ENCODE measurements at regions not wholly inside any gene's neighbourhood (a gene's known extent, or its start where the extent isn't known, plus 50 kb on each side); places are given as distances from the start of the nearest gene placed in this dataset.

- DNase-seq: no peak
- Mint-ChIP-seq H3K36me3 (ENCODE audit: low read depth) (no peaks in the 10 kb centered on the region), H3K27ac (no peak overlapping the region), H3K4me3 (no peak overlapping the region), H3K9me3 (peaks cover 10% of the 10 kb centered on the region), H3K27me3 (no peaks in the 10 kb centered on the region), H3K4me1 (no peaks in the 10 kb centered on the region)
- ATAC-seq: no peak
Observed at GRCh38 chr21:16642353-16642752, 870.5 kb upstream of the CXADR start.

GRCh38 chr21:16644685-16645084 lies 868.2 kb upstream of the CXADR start:
- Mint-ChIP-seq H3K27ac (no peak overlapping the region), H3K36me3 (ENCODE audit: low read depth) (no peaks in the 10 kb centered on the region), H3K27me3 (no peaks in the 10 kb centered on the region), H3K9me3 (peaks cover 11% of the 10 kb centered on the region), H3K4me3 (no peak overlapping the region), H3K4me1 (no peaks in the 10 kb centered on the region)
- DNase-seq (no peak), ATAC-seq (no peak)

- H3K4me1 Mint-ChIP-seq: no peaks in the 10 kb centered on the region
- no peak for DNase-seq
- no peak for ATAC-seq
- no peak overlapping the region for H3K27ac Mint-ChIP-seq
- no peaks in the 10 kb centered on the region for H3K36me3 Mint-ChIP-seq (ENCODE audit: low read depth)
- H3K4me3 Mint-ChIP-seq: no peak overlapping the region
- peaks cover 8% of the 10 kb centered on the region for H3K9me3 Mint-ChIP-seq
- H3K27me3 Mint-ChIP-seq: no peaks in the 10 kb centered on the region
Observed at GRCh38 chr21:16650714-16651366, 862.0 kb upstream of the CXADR start.

GRCh38 chr21:16651956-16652355 lies 860.9 kb upstream of the CXADR start:
- Mint-ChIP-seq H3K36me3 (ENCODE audit: low read depth) (no peaks in the 10 kb centered on the region), H3K4me3 (no peak overlapping the region), H3K27me3 (no peaks in the 10 kb centered on the region), H3K4me1 (no peaks in the 10 kb centered on the region), H3K27ac (no peak overlapping the region), H3K9me3 (peaks cover 10% of the 10 kb centered on the region)
- DNase-seq (no peak), ATAC-seq (no peak)

- DNase-seq (no peak), ATAC-seq (no peak)
- no peaks in the 10 kb centered on the region for H3K4me1 Mint-ChIP-seq
- H3K4me3 Mint-ChIP-seq: no peak overlapping the region
- no peaks in the 10 kb centered on the region for H3K27me3 Mint-ChIP-seq
- peaks cover 3% of the 10 kb centered on the region for H3K9me3 Mint-ChIP-seq
- no peak overlapping the region for H3K27ac Mint-ChIP-seq
- no peaks in the 10 kb centered on the region for H3K36me3 Mint-ChIP-seq (ENCODE audit: low read depth)
Observed at GRCh38 chr21:16663436-16663835, 849.4 kb upstream of the CXADR start.

GRCh38 chr21:16667395-16667794 lies 845.4 kb upstream of the CXADR start:
- no peak for ATAC-seq
- DNase-seq: no peak
- Mint-ChIP-seq H3K4me1 (no peaks in the 10 kb centered on the region), H3K9me3 (peaks cover 3% of the 10 kb centered on the region), H3K27me3 (no peaks in the 10 kb centered on the region), H3K4me3 (no peak overlapping the region), H3K36me3 (ENCODE audit: low read depth) (no peaks in the 10 kb centered on the region), H3K27ac (no peak overlapping the region)

- no peak for DNase-seq
- no peak for ATAC-seq
- no peaks in the 10 kb centered on the region for H3K27me3 Mint-ChIP-seq
- H3K9me3 Mint-ChIP-seq: peaks cover 7% of the 10 kb centered on the region
- H3K4me3 Mint-ChIP-seq: no peak overlapping the region
- no peaks in the 10 kb centered on the region for H3K36me3 Mint-ChIP-seq (ENCODE audit: low read depth)
- no peak overlapping the region for H3K27ac Mint-ChIP-seq
- no peaks in the 10 kb centered on the region for H3K4me1 Mint-ChIP-seq
Observed at GRCh38 chr21:16674949-16675348, 837.9 kb upstream of the CXADR start.

GRCh38 chr21:16676391-16676790 lies 836.5 kb upstream of the CXADR start:
- no peak overlapping the region for H3K4me3 Mint-ChIP-seq
- DNase-seq: no peak
- H3K27ac Mint-ChIP-seq: no peak overlapping the region
- no peaks in the 10 kb centered on the region for H3K36me3 Mint-ChIP-seq (ENCODE audit: low read depth)
- peaks cover 7% of the 10 kb centered on the region for H3K9me3 Mint-ChIP-seq
- no peak for ATAC-seq
- H3K4me1 Mint-ChIP-seq: no peaks in the 10 kb centered on the region
- H3K27me3 Mint-ChIP-seq: no peaks in the 10 kb centered on the region

GRCh38 chr21:16678429-16679160 lies 834.2 kb upstream of the CXADR start:
- no peak for DNase-seq
- H3K4me1 Mint-ChIP-seq: no peaks in the 10 kb centered on the region
- no peaks in the 10 kb centered on the region for H3K27me3 Mint-ChIP-seq
- no peaks in the 10 kb centered on the region for H3K36me3 Mint-ChIP-seq (ENCODE audit: low read depth)
- peaks cover 7% of the 10 kb centered on the region for H3K9me3 Mint-ChIP-seq
- no peak overlapping the region for H3K4me3 Mint-ChIP-seq
- no peak for ATAC-seq
- H3K27ac Mint-ChIP-seq: no peak overlapping the region

GRCh38 chr21:16695074-16695473 lies 817.8 kb upstream of the CXADR start:
- no peaks in the 10 kb centered on the region for H3K36me3 Mint-ChIP-seq (ENCODE audit: low read depth)
- peaks cover 21% of the 10 kb centered on the region for H3K9me3 Mint-ChIP-seq
- DNase-seq (no peak), ATAC-seq (no peak)
- H3K27me3 Mint-ChIP-seq: no peaks in the 10 kb centered on the region
- H3K27ac Mint-ChIP-seq: no peak overlapping the region
- no peaks in the 10 kb centered on the region for H3K4me1 Mint-ChIP-seq
- no peak overlapping the region for H3K4me3 Mint-ChIP-seq

- H3K27ac Mint-ChIP-seq: no peak overlapping the region
- H3K4me1 Mint-ChIP-seq: no peaks in the 10 kb centered on the region
- ATAC-seq (no peak), DNase-seq (no peak)
- no peaks in the 10 kb centered on the region for H3K36me3 Mint-ChIP-seq (ENCODE audit: low read depth)
- peaks cover 9% of the 10 kb centered on the region for H3K9me3 Mint-ChIP-seq
- H3K4me3 Mint-ChIP-seq: no peak overlapping the region
- no peaks in the 10 kb centered on the region for H3K27me3 Mint-ChIP-seq
Observed at GRCh38 chr21:16707274-16707673, 805.6 kb upstream of the CXADR start.

- Mint-ChIP-seq H3K4me3 (no peak overlapping the region), H3K27me3 (no peaks in the 10 kb centered on the region), H3K27ac (no peak overlapping the region), H3K36me3 (ENCODE audit: low read depth) (no peaks in the 10 kb centered on the region), H3K4me1 (no peaks in the 10 kb centered on the region), H3K9me3 (peaks cover 9% of the 10 kb centered on the region)
- no peak for DNase-seq
- ATAC-seq: no peak
Observed at GRCh38 chr21:16708101-16708835, 804.6 kb upstream of the CXADR start.

- Mint-ChIP-seq H3K9me3 (peaks cover 9% of the 10 kb centered on the region), H3K27ac (no peak overlapping the region), H3K36me3 (ENCODE audit: low read depth) (no peaks in the 10 kb centered on the region), H3K4me1 (no peaks in the 10 kb centered on the region), H3K27me3 (no peaks in the 10 kb centered on the region), H3K4me3 (no peak overlapping the region)
- no peak for ATAC-seq
- DNase-seq: no peak
Observed at GRCh38 chr21:16709866-16710550, 802.8 kb upstream of the CXADR start.

- H3K27ac Mint-ChIP-seq: no peak overlapping the region
Observed at GRCh38 chr21:16711757-16712156, 801.1 kb upstream of the CXADR start.

More at GRCh38 chr21:16711757-16712156, 801.1 kb upstream of the CXADR start:
- Mint-ChIP-seq H3K4me1 (no peaks in the 10 kb centered on the region), H3K9me3 (peaks cover 5% of the 10 kb centered on the region), H3K4me3 (no peak overlapping the region), H3K27me3 (no peaks in the 10 kb centered on the region), H3K36me3 (ENCODE audit: low read depth) (no peaks in the 10 kb centered on the region)
- DNase-seq (no peak), ATAC-seq (no peak)

Measured in activated naive CD8-positive, alpha-beta T cell treated with anti-CD3 and anti-CD28 coated beads, Interleukin-2, amount 50 U/mL, for 24 hours (primary cell).